ENCODE measurements at regions not wholly inside any gene's neighbourhood (a gene's known extent, or its start where the extent isn't known, plus 50 kb on each side); places are given as distances from the start of the nearest gene placed in this dataset.
A peak's percentile ranks its signal among the peaks of the same experiment; 100 is the strongest.

- Histone ChIP-seq H3K4me3 (no peak overlapping the region), H3K27me3 (no peaks in the 10 kb centered on the region), H3K9me3 (peaks cover 0 to 5% (median 0%) of the 10 kb centered on the region in 4 donors), H3K27ac (no peak overlapping the region), H3K4me1 (no peaks in the 10 kb centered on the region), H3K36me3 (no peaks in the 10 kb centered on the region)
- ATAC-seq (ENCODE audit: low FRiP score in 2 of 2) (no peak), DNase-seq (no peak)
- TF ChIP-seq, protein P1, sequence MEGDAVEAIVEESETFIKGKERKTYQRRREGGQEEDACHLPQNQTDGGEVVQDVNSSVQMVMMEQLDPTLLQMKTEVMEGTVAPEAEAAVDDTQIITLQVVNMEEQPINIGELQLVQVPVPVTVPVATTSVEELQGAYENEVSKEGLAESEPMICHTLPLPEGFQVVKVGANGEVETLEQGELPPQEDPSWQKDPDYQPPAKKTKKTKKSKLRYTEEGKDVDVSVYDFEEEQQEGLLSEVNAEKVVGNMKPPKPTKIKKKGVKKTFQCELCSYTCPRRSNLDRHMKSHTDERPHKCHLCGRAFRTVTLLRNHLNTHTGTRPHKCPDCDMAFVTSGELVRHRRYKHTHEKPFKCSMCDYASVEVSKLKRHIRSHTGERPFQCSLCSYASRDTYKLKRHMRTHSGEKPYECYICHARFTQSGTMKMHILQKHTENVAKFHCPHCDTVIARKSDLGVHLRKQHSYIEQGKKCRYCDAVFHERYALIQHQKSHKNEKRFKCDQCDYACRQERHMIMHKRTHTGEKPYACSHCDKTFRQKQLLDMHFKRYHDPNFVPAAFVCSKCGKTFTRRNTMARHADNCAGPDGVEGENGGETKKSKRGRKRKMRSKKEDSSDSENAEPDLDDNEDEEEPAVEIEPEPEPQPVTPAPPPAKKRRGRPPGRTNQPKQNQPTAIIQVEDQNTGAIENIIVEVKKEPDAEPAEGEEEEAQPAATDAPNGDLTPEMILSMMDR (IDR thresholded peaks at IDR 0.05), result no peak
- TF ChIP-seq POLR2A (IDR thresholded peaks at IDR 0.05), result no peak
- no peak for TF ChIP-seq POLR2AphosphoS5 (IDR thresholded peaks at IDR 0.05)
- TF ChIP-seq EP300 (IDR thresholded peaks at IDR 0.05), result no peak
Observed at GRCh38 chr1:166716620-166717019, 122.7 kb upstream of the POGK start.

DNA sequence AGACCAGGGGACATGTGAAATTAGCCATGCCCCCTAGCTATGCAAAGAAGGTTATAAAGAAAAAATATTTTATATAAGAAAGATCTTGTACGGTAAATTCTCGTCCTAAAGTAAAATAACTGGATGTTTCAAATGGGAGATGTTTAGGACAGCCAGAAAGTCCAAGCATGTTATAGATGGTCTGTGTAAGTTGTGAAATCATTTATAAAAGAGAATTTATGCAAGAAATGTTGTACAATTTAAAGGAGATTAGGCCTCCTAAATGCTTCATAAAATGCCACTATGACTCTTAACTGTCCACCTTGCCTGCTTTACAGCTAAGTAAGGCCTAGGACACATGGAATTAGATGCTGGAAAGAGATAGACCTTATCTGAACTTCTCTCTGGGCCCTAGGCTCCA lies 118.1 kb upstream of the POGK start:
- Histone ChIP-seq H3K27ac (no peak overlapping the region), H3K4me1 (no peaks in the 10 kb centered on the region), H3K27me3 (no peaks in the 10 kb centered on the region), H3K9me3 (peaks cover 0 to 5% (median 0%) of the 10 kb centered on the region in 4 donors), H3K36me3 (no peaks in the 10 kb centered on the region), H3K4me3 (no peak overlapping the region)
- no peak for ATAC-seq (ENCODE audit: low FRiP score in 2 of 2)
- WGBS, 2 donors, result 41 to 46% methylated on average over 2 of the region's 2 CpGs
- TF ChIP-seq POLR2A (IDR thresholded peaks at IDR 0.05), result no peak
- TF ChIP-seq EP300 (IDR thresholded peaks at IDR 0.05), result no peak
- TF ChIP-seq POLR2AphosphoS5 (IDR thresholded peaks at IDR 0.05), result no peak
- TF ChIP-seq, protein P1 (IDR thresholded peaks at IDR 0.05), result no peak
- DNase-seq, result no peak

DNA sequence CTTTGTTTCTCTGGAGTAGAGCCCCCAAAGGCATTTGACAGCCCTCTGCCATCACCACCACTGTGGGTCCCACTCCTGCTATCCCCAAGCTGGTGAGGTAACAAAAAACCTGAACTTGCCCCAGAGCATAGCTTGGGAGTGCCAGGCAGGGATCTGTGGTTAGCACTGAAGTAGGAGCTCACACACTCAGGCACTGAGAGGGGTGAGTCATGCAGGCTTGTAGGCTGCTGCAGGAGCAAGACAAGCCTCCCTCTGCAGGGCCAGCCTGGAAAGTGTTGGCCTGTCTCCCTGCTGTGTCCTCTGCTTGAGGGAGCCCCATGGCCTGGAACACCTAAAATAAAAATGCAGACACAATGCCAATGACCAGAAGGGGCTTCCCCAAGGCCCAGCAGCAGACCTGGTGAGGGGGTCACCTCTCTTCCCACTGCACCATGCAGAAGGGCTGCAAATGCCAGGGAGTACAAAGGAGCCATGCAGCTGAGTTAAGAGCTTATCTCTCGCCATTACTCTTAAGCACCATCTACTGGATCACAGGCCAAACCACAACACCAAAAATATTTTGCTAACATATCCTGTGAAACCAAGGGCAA lies 108.9 kb upstream of the POGK start:
- DNase-seq, result peak in 1 of 2 donors; percentile 83
- Histone ChIP-seq H3K36me3 (no peaks in the 10 kb centered on the region), H3K9me3 (peaks cover 0 to 7% (median 2%) of the 10 kb centered on the region in 4 donors), H3K4me3 (no peak overlapping the region), H3K27ac (no peak overlapping the region), H3K27me3 (no peaks in the 10 kb centered on the region), H3K4me1 (no peaks in the 10 kb centered on the region)
- no peak for TF ChIP-seq EP300 (IDR thresholded peaks at IDR 0.05)
- TF ChIP-seq, protein P1 (IDR thresholded peaks at IDR 0.05), result peak in 2 of 6 experiments; percentile 6 to 19
- peak; percentile 50 to 91 for ATAC-seq (ENCODE audit: low FRiP score in 2 of 2)
- WGBS, 2 donors, result 72 to 88% methylated on average over 1 of the region's 1 CpG

GRCh38 chr1:166738140-166738539 lies 101.1 kb upstream of the POGK start:
- no peaks in the 10 kb centered on the region for H3K4me1 ChIP-seq
- H3K9me3 ChIP-seq, result no peaks in the 10 kb centered on the region
- ATAC-seq (ENCODE audit: low FRiP score in 2 of 2) (no peak), DNase-seq (no peak)
- TF ChIP-seq POLR2A (IDR thresholded peaks at IDR 0.05) (no peak), POLR2AphosphoS5 (IDR thresholded peaks at IDR 0.05) (no peak), EP300 (IDR thresholded peaks at IDR 0.05) (no peak)
- TF ChIP-seq, protein P1 (IDR thresholded peaks at IDR 0.05), result no peak
- no peaks in the 10 kb centered on the region for H3K36me3 ChIP-seq
- no peaks in the 10 kb centered on the region for H3K27me3 ChIP-seq
- no peak overlapping the region for H3K27ac ChIP-seq
- no peak overlapping the region for H3K4me3 ChIP-seq

DNA sequence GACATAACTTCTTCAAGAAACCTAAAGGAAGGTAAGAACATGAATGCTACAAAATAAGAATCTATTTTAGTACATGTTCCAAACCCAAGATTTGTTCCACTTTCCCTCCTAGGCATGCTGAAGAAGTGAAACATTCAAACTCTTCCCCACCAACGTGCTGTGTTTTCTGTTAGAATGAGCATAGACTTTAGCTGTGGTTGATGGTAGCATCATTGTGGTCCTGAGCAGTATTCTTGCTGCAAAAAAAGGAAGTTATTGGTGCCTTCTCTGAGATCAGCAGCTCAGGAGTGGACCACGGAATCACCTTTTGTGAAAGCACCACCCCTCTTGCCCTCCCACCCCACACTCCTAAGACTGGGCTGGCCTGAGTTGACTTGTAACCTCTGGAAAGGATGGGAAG lies 100.4 kb upstream of the POGK start:
- ATAC-seq (ENCODE audit: low FRiP score in 2 of 2) (no peak), DNase-seq (no peak)
- Histone ChIP-seq H3K27ac (no peak overlapping the region), H3K4me3 (no peak overlapping the region), H3K4me1 (no peaks in the 10 kb centered on the region), H3K27me3 (no peaks in the 10 kb centered on the region), H3K36me3 (no peaks in the 10 kb centered on the region), H3K9me3 (no peaks in the 10 kb centered on the region)
- WGBS, 2 donors, result 60 to 74% methylated on average over 2 of the region's 2 CpGs
- TF ChIP-seq POLR2A (IDR thresholded peaks at IDR 0.05) (no peak), EP300 (IDR thresholded peaks at IDR 0.05) (no peak), POLR2AphosphoS5 (IDR thresholded peaks at IDR 0.05) (no peak)
- TF ChIP-seq, protein P1 (IDR thresholded peaks at IDR 0.05), result no peak
